AG04449 (cell line): ENCODE measurements at regions not wholly inside any gene's neighbourhood (a gene's known extent, or its start where the extent isn't known, plus 50 kb on each side); places are given as distances from the start of the nearest gene placed in this dataset.

Source experiments
- CTCF ChIA-PET: fragments of 350-600 bp; formaldehyde crosslinking; extraction: SDS; loops from one replicate; lab custom pipeline; 2021; ENCODE audit warnings: antibody characterized with exemption; lab: Yijun Ruan, JAX
- POLR2A ChIA-PET: fragments of 400-600, 350-600 bp; formaldehyde crosslinking; extraction: SDS; loops from one replicate; lab custom pipeline; 2020; ENCODE audit warnings: antibody characterized with exemption, inconsistent platforms; lab: Yijun Ruan, JAX
- DNase-seq: peaks from one replicate; pipeline ENCODE4 v3.0.0-alpha.2; 2010; ENCODE audit warnings: low read depth, low spot score
- H3K4me3 ChIP-seq: 2 replicates; pipeline ENCODE4 v1.5.1; 2011; ENCODE audit warnings: low read depth, mild to moderate bottlenecking, control low read depth, low read length
- CTCF ChIP-seq: IDR thresholded peaks from one replicate; pipeline ENCODE4 v1.5.1; 2011; ENCODE audit warnings: mild to moderate bottlenecking, moderate library complexity, low read length, control low read depth, inconsistent platforms; ENCODE audit not compliant: insufficient read depth; ENCODE audit errors: missing control alignments

- POLR2A ChIA-PET: no interaction called here
- no peak overlapping the region for H3K4me3 ChIP-seq
- no peak for DNase-seq
- no peak for TF ChIP-seq CTCF
- CTCF ChIA-PET: no interaction called here
Observed at GRCh38 chr12:131635491-131636122, 75.3 kb upstream of the SFSWAP start.

- CTCF ChIA-PET: no interaction called here
- DNase-seq: no peak
- no peak for TF ChIP-seq CTCF
- POLR2A ChIA-PET: no interaction called here
- H3K4me3 ChIP-seq: no peak overlapping the region
Observed at GRCh38 chr12:131636266-131636665, 74.6 kb upstream of the SFSWAP start.

GRCh38 chr12:131636940-131637750, 73.7 kb upstream of the SFSWAP start:
- H3K4me3 ChIP-seq: no peak overlapping the region
- DNase-seq: no peak
- no peak for TF ChIP-seq CTCF
- ChIA-PET CTCF (no interaction called here), POLR2A (no interaction called here)

GRCh38 chr12:131637986-131638385, 72.9 kb upstream of the SFSWAP start:
- H3K4me3 ChIP-seq: no peak overlapping the region
- ChIA-PET POLR2A (no interaction called here), CTCF (no interaction called here)
- TF ChIP-seq CTCF: no peak
- DNase-seq: no peak

GRCh38 chr12:131639270-131639940, 71.5 kb upstream of the SFSWAP start:
- ChIA-PET POLR2A (no interaction called here), CTCF (no interaction called here)
- no peak for DNase-seq
- no peak for TF ChIP-seq CTCF
- H3K4me3 ChIP-seq: no peak overlapping the region

GRCh38 chr12:131640525-131640924, 70.4 kb upstream of the SFSWAP start:
- DNase-seq: no peak
- H3K4me3 ChIP-seq: no peak overlapping the region
- ChIA-PET CTCF (no interaction called here), POLR2A (no interaction called here)
- no peak for TF ChIP-seq CTCF
